Astrocyte (in vitro differentiated cells and primary cell): ENCODE measurements at regions not wholly inside any gene's neighbourhood (a gene's known extent, or its start where the extent isn't known, plus 50 kb on each side); places are given as distances from the start of the nearest gene placed in this dataset.

Experiments used
- DNase-seq: peaks from one replicate; pipeline ENCODE4 v3.0.0-alpha.2; 2010; ENCODE audit warnings: low read depth
- FAIRE-seq: peaks from 2 replicates; lab custom pipeline; 2011; peaks lifted over from hg19 to GRCh38; lab: Jason Lieb, UNC
- H2AFZ ChIP-seq: 2 replicates; pipeline ENCODE4 v1.6.0; 2012; ENCODE audit warnings: low read depth, low read length, inconsistent platforms
- H3K27ac ChIP-seq: 2 replicates; pipeline ENCODE4 v1.5.1; 2011; ENCODE audit warnings: low read depth, low read length, inconsistent platforms
- H3K27me3 ChIP-seq: 2 replicates; pipeline ENCODE4 v1.6.0; 2011; ENCODE audit warnings: low read length, inconsistent platforms; ENCODE audit not compliant: insufficient read depth
- H3K36me3 ChIP-seq: 2 replicates; pipeline ENCODE4 v1.5.1; 2011; ENCODE audit warnings: low read length, inconsistent platforms; ENCODE audit not compliant: insufficient read depth
- H3K4me1 ChIP-seq: 2 replicates; pipeline ENCODE4 v1.5.1; 2011; ENCODE audit warnings: low read length, inconsistent platforms; ENCODE audit not compliant: insufficient read depth
- H3K4me2 ChIP-seq: 2 replicates; pipeline ENCODE4 v1.6.0; 2012; ENCODE audit warnings: low read length, inconsistent platforms
- H3K4me3 ChIP-seq: 2 replicates; pipeline ENCODE4 v1.5.1; 2011; ENCODE audit warnings: low read depth, mild to moderate bottlenecking, low read length, inconsistent platforms; ENCODE audit not compliant: insufficient read depth
- H3K79me2 ChIP-seq: 2 replicates; pipeline ENCODE4 v1.6.0; 2012; ENCODE audit warnings: mild to moderate bottlenecking, low read length, inconsistent platforms; ENCODE audit not compliant: insufficient read depth
- H3K9ac ChIP-seq: 2 replicates; pipeline ENCODE4 v1.6.0; 2012; ENCODE audit warnings: mild to moderate bottlenecking, low read length, inconsistent platforms
- H3K9me3 ChIP-seq: 2 replicates; pipeline ENCODE4 v1.5.1; 2012; ENCODE audit warnings: low read depth, mild to moderate bottlenecking, low read length, inconsistent platforms; ENCODE audit not compliant: insufficient read depth
- H4K20me1 ChIP-seq: 2 replicates; pipeline ENCODE4 v1.6.0; 2012; ENCODE audit warnings: low read length, inconsistent platforms; ENCODE audit not compliant: insufficient read depth
- H3K27ac Mint-ChIP-seq: one replicate; pipeline ENCODE4 v1.8.0; 2021; ENCODE audit warnings: mild to moderate bottlenecking, mixed read lengths; ENCODE audit not compliant: unreplicated experiment
- H3K27me3 Mint-ChIP-seq: one replicate; pipeline ENCODE4 v1.8.0; 2021; ENCODE audit warnings: low read depth, mixed read lengths; ENCODE audit not compliant: unreplicated experiment
- H3K36me3 Mint-ChIP-seq: one replicate; pipeline ENCODE4 v1.8.0; 2021; ENCODE audit warnings: low read depth, mixed read lengths; ENCODE audit not compliant: unreplicated experiment
- H3K4me1 Mint-ChIP-seq: one replicate; pipeline ENCODE4 v1.8.0; 2021; ENCODE audit warnings: low read depth, mixed read lengths; ENCODE audit not compliant: unreplicated experiment
- H3K4me3 Mint-ChIP-seq: one replicate; pipeline ENCODE4 v1.8.0; 2021; ENCODE audit warnings: mild to moderate bottlenecking, moderate library complexity, mixed read lengths; ENCODE audit not compliant: unreplicated experiment
- H3K9me3 Mint-ChIP-seq: one replicate; pipeline ENCODE4 v1.8.0; 2021; ENCODE audit warnings: mild to moderate bottlenecking, mixed read lengths; ENCODE audit not compliant: unreplicated experiment
- EZH2 ChIP-seq: IDR thresholded peaks from 2 replicates; pipeline ENCODE4 v1.6.1; 2012; ENCODE audit warnings: mild to moderate bottlenecking, low read length, inconsistent platforms; ENCODE audit not compliant: insufficient read depth
- TF ChIP-seq, protein P1 (sequence below): IDR thresholded peaks from 2 replicates; pipeline ENCODE4 v1.5.1; 2011; ENCODE audit warnings: low read depth, mild to moderate bottlenecking, inconsistent platforms, low read length, moderate library complexity; ENCODE audit not compliant: insufficient read depth

DNA sequence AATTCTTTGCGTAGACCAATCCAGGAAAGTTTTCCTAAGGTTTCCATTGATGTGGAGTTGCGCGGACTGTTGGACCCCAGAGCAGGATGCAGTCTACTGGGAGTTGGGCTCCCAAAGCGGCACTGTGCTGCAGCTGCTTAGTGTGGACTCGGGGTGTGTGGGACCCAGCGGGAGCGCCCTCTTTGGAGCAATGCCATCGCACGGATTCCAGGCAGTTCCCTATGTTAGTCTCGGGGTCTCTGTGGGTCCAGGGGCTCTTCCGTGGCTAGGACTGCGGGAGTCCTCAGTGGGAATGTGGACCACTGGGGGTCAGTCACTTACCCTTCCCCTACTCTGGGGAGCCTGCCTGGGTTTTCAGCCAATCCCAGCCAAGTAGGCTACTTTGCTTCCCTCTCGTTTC is 151.7 kb upstream of the OLIG3 start:
- Mint-ChIP-seq H3K27ac (no peak overlapping the region), H3K9me3 (peaks cover 2% of the 10 kb centered on the region), H3K27me3 (peaks cover 3% of the 10 kb centered on the region), H3K4me3 (no peak overlapping the region), H3K4me1 (no peaks in the 10 kb centered on the region), H3K36me3 (no peaks in the 10 kb centered on the region)
- no peaks in the 10 kb centered on the region for H3K36me3 ChIP-seq
- no peak overlapping the region for H3K4me3 ChIP-seq
- H3K9ac ChIP-seq: no peak overlapping the region
- no peaks in the 10 kb centered on the region for H3K27me3 ChIP-seq
- H3K79me2 ChIP-seq: no peaks in the 10 kb centered on the region
- H3K4me2 ChIP-seq: no peak overlapping the region
- H3K9me3 ChIP-seq: no peaks in the 10 kb centered on the region
- TF ChIP-seq, protein P1, sequence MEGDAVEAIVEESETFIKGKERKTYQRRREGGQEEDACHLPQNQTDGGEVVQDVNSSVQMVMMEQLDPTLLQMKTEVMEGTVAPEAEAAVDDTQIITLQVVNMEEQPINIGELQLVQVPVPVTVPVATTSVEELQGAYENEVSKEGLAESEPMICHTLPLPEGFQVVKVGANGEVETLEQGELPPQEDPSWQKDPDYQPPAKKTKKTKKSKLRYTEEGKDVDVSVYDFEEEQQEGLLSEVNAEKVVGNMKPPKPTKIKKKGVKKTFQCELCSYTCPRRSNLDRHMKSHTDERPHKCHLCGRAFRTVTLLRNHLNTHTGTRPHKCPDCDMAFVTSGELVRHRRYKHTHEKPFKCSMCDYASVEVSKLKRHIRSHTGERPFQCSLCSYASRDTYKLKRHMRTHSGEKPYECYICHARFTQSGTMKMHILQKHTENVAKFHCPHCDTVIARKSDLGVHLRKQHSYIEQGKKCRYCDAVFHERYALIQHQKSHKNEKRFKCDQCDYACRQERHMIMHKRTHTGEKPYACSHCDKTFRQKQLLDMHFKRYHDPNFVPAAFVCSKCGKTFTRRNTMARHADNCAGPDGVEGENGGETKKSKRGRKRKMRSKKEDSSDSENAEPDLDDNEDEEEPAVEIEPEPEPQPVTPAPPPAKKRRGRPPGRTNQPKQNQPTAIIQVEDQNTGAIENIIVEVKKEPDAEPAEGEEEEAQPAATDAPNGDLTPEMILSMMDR: no peak
- TF ChIP-seq EZH2: no peak
- H4K20me1 ChIP-seq: no peaks in the 10 kb centered on the region
- H2AFZ ChIP-seq: no peak overlapping the region
- DNase-seq (no peak), FAIRE-seq (no peak)
- no peak overlapping the region for H3K27ac ChIP-seq
- H3K4me1 ChIP-seq: no peaks in the 10 kb centered on the region

DNA sequence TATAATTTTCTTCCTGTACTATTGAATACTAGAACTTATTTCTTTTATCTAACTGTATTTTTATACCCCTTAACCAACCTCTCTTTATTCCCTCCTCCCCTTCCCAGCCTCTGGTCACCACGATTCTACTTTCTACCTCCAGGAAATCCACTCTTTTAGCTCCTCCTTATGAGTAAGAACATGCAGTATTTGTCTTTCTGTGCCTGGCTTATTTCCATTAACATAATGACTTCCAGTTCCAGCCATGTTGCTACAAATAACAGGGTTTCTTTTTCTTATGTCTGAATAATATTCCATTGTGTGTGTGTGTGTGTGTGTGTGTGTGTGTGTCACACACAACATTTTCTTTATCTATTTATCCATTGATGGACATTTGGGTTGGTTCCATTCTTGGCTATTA is 152.3 kb upstream of the OLIG3 start:
- H3K9me3 ChIP-seq: no peaks in the 10 kb centered on the region
- peaks cover 3% of the 10 kb centered on the region for H3K27me3 Mint-ChIP-seq

DNA sequence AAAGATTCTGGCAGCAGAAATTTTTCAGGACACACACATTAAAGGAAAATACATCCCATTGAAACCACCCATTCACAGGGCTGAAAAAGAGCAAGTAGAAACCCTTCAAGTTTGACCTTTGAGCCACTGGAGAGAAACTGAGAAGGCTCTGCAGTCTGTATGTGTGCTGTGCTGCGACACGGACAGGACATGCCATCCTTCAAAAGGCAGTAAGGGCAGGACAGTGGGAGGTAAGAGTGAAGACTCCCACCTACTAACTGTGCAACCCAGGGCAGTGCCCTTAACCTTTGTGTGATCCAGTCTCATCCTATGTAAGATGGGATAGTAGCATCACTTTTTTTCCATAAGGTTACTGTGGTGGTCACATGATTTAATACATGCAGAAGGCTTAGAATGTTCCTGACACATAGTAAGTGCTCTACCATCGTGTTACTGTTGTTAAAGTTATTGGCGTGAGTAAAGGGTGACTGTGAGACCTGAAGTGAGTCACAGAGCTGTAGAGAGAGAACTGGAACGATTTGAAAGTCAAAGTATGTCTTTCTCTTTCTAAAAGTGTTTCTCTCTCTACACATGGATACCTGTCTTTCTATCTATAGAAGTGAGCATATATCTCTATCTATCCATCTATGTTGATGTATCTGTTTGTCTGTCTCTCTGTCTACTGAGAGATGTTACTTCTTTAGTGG is 153.7 kb upstream of the OLIG3 start:
- H3K4me3 ChIP-seq: no peak overlapping the region
- H3K4me1 Mint-ChIP-seq: no peaks in the 10 kb centered on the region
- no peaks in the 10 kb centered on the region for H3K4me1 ChIP-seq
- DNase-seq (no peak), FAIRE-seq (no peak)
- no peaks in the 10 kb centered on the region for H3K36me3 ChIP-seq
- H3K4me2 ChIP-seq: no peak overlapping the region
- H3K27ac ChIP-seq: no peak overlapping the region
- TF ChIP-seq, protein P1: no peak
- no peak for TF ChIP-seq EZH2
- peaks cover 3% of the 10 kb centered on the region for H3K27me3 Mint-ChIP-seq
- H3K4me3 Mint-ChIP-seq: no peak overlapping the region
- H3K9ac ChIP-seq: no peak overlapping the region
- peaks cover 4% of the 10 kb centered on the region for H3K9me3 ChIP-seq
- H2AFZ ChIP-seq: no peak overlapping the region
- H3K79me2 ChIP-seq: no peaks in the 10 kb centered on the region
- peaks cover 8% of the 10 kb centered on the region for H3K9me3 Mint-ChIP-seq
- no peaks in the 10 kb centered on the region for H3K27me3 ChIP-seq
- H3K27ac Mint-ChIP-seq: no peak overlapping the region
- no peaks in the 10 kb centered on the region for H3K36me3 Mint-ChIP-seq
- H4K20me1 ChIP-seq: no peaks in the 10 kb centered on the region

More for the DNA sequence above, 152.3 kb upstream of the OLIG3 start:
- FAIRE-seq (no peak), DNase-seq (no peak)
- Histone ChIP-seq H3K4me2 (no peak overlapping the region), H3K27ac (no peak overlapping the region), H3K36me3 (no peaks in the 10 kb centered on the region), H3K79me2 (no peaks in the 10 kb centered on the region), H2AFZ (no peak overlapping the region), H3K4me1 (no peaks in the 10 kb centered on the region), H3K9ac (no peak overlapping the region), H3K27me3 (no peaks in the 10 kb centered on the region), H3K4me3 (no peak overlapping the region), H4K20me1 (no peaks in the 10 kb centered on the region)
- Mint-ChIP-seq H3K27ac (no peak overlapping the region), H3K4me3 (no peak overlapping the region), H3K4me1 (no peaks in the 10 kb centered on the region), H3K9me3 (peaks cover 3% of the 10 kb centered on the region), H3K36me3 (no peaks in the 10 kb centered on the region)
- TF ChIP-seq, protein P1: no peak
- no peak for TF ChIP-seq EZH2
